Breast epithelium (tissue), 3 donors: ENCODE measurements at regions not wholly inside any gene's neighbourhood (a gene's known extent, or its start where the extent isn't known, plus 50 kb on each side); places are given as distances from the start of the nearest gene placed in this dataset.

Source experiments
- POLR2A ChIP-seq: fragments of 450-650 bp; IDR thresholded peaks from one replicate; pipeline ENCODE4 v1.6.1; 2016; ENCODE audit warnings: antibody characterized with exemption, mild to moderate bottlenecking, moderate library complexity
- POLR2AphosphoS5 ChIP-seq, 3 donors: sonication (generic); formaldehyde crosslinking; IDR thresholded peaks; one replicate each; pipeline ENCODE4 v1.6.1; 2017; ENCODE audit warnings: antibody characterized with exemption in 3 of 3
- TF ChIP-seq, protein P1 (sequence below), 3 donors: fragments of 450-650 bp; IDR thresholded peaks; one replicate each; pipeline ENCODE4 v1.5.1; 2016 to 2017; ENCODE audit warnings: antibody characterized with exemption in 3 of 3, mild to moderate bottlenecking in 3 of 3, moderate library complexity in 3 of 3

DNA sequence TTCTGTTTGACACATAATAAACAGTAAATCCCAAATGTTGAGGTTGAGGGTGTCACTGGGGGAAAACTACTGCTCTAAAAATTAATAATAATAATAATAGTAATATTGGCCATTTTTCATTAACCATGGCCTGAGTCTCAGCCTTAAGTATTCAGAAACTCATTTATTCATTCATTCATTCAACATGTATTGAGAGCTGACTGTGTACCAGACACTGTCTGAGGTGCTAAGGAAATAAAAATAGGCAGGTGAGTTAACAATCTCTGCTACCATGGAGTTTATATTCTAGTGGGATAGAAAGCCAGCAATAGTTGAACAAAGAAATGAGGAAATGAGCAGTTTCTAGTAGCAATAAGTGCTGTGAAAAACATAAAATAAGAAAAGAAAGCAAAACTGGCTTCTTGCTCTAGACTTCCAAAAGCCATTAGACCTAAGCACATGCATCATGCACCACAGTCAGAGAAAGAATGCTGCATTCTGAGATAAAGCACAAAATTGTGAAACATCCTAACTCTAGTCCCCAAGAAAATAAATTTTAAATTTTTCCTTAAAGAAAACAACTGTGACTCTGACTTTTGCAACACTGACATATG is 278.7 kb downstream of the RCHY1 start:
- TF ChIP-seq, protein P1, sequence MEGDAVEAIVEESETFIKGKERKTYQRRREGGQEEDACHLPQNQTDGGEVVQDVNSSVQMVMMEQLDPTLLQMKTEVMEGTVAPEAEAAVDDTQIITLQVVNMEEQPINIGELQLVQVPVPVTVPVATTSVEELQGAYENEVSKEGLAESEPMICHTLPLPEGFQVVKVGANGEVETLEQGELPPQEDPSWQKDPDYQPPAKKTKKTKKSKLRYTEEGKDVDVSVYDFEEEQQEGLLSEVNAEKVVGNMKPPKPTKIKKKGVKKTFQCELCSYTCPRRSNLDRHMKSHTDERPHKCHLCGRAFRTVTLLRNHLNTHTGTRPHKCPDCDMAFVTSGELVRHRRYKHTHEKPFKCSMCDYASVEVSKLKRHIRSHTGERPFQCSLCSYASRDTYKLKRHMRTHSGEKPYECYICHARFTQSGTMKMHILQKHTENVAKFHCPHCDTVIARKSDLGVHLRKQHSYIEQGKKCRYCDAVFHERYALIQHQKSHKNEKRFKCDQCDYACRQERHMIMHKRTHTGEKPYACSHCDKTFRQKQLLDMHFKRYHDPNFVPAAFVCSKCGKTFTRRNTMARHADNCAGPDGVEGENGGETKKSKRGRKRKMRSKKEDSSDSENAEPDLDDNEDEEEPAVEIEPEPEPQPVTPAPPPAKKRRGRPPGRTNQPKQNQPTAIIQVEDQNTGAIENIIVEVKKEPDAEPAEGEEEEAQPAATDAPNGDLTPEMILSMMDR (IDR thresholded peaks at IDR 0.05): no peak
- TF ChIP-seq POLR2AphosphoS5 (IDR thresholded peaks at IDR 0.05) (no peak), POLR2A (no peak)
